ENCODE measurements at regions not wholly inside any gene's neighbourhood (a gene's known extent, or its start where the extent isn't known, plus 50 kb on each side); places are given as distances from the start of the nearest gene placed in this dataset.

DNA sequence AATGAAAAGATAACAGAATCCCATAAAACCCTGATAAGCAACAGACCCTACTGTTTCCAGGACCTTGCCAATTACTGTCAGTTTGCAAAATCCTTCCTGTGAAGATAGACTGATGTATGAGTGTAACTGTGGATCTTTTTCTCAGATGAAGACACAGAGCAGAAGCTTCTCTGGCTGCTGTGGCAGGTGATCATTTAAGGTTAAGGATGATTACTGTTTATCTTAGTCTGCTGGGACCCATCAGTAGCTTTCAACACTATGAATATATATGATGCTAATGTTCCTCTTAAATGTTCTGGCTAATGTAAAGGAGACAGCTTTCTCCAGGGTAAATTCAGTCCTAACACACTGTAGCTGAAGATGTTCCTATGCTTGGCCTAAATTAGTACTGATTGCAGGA lies 56.0 kb upstream of the CTTNBP2 start:
- H3K4me3 ChIP-seq (ENCODE audit: low read depth, low read length): no peak overlapping the region
- TF ChIP-seq, protein P1, sequence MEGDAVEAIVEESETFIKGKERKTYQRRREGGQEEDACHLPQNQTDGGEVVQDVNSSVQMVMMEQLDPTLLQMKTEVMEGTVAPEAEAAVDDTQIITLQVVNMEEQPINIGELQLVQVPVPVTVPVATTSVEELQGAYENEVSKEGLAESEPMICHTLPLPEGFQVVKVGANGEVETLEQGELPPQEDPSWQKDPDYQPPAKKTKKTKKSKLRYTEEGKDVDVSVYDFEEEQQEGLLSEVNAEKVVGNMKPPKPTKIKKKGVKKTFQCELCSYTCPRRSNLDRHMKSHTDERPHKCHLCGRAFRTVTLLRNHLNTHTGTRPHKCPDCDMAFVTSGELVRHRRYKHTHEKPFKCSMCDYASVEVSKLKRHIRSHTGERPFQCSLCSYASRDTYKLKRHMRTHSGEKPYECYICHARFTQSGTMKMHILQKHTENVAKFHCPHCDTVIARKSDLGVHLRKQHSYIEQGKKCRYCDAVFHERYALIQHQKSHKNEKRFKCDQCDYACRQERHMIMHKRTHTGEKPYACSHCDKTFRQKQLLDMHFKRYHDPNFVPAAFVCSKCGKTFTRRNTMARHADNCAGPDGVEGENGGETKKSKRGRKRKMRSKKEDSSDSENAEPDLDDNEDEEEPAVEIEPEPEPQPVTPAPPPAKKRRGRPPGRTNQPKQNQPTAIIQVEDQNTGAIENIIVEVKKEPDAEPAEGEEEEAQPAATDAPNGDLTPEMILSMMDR (IDR thresholded peaks at IDR 0.05; ENCODE audit: borderline replicate concordance, insufficient read depth, low read depth, low read length): no peak

- TF ChIP-seq, protein P1 (IDR thresholded peaks at IDR 0.05; ENCODE audit: borderline replicate concordance, insufficient read depth, low read depth, low read length): no peak
- H3K4me3 ChIP-seq (ENCODE audit: low read depth, low read length): no peak overlapping the region
Observed at GRCh38 chr7:117931314-117931713, 58.1 kb upstream of the CTTNBP2 start.

DNA sequence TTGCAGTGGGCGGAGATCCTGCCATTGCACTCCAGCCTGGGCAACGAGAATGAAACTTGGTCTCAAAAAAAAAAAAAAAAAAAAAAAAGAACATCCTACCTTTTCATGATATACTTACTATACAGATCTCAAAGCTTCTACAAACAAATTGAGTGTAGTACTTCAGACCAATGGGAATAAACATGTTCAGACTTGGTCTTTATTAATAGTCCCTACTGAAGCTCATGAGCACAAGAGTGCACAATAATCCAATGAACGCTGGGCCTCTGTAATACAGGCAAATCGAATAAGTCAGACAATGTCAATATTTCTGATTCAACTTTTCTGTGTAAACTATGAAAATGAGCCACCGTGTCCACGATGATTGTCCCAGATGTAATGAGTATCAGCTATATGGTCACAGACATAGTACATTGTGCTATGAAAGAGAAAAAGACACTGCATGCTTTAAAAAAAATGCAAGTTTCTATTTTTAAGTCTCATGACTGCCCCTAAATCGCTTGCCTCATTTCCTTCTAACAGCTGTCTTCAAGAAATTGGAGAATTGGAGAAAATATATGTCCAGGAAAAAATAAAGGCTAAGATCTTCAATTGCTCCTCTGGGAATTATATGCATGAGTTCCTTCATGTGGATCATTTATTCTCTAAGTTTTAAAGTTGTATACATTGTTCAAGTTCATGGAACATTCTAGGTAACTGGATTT lies 64.0 kb upstream of the CTTNBP2 start:
- TF ChIP-seq, protein P1 (IDR thresholded peaks at IDR 0.05; ENCODE audit: borderline replicate concordance, insufficient read depth, low read depth, low read length): no peak
- H3K4me3 ChIP-seq (ENCODE audit: low read depth, low read length): no peak overlapping the region

- no peak overlapping the region for H3K4me3 ChIP-seq (ENCODE audit: low read depth, low read length)
- TF ChIP-seq, protein P1 (IDR thresholded peaks at IDR 0.05; ENCODE audit: borderline replicate concordance, insufficient read depth, low read depth, low read length): no peak
Observed at GRCh38 chr7:117937753-117938483, 64.7 kb upstream of the CTTNBP2 start.

DNA sequence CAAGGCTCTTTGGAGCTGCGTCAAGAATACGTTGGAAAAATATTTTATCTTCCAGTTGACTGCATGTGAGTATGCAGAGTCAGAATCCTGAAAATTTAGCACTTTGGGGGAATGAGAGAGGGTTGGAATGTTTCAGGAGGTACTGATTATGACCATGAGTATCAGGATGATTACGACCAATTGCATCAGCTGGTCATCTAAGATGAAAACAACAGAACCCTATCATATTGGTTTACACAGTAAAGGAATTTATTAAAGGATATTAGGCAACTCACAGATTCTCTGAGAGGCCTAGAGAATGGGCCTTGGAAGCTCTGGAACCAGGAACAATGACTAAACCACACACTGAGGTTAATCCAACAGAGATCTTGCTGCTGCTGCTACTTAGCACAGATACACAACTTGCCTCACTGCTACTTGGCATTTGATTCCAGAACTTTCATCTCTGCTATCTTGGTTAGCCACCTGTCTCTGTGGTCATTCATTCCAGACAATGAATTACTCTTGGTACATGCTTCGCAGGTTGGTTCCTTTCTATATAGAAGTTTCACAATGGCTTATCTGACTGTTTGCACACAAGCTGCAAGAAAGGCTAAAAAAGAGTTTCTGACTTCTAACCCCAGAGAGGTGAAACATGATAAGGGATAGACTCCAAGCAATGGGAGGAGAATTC lies 68.0 kb upstream of the CTTNBP2 start:
- H3K4me3 ChIP-seq (ENCODE audit: low read depth, low read length): no peak overlapping the region
- TF ChIP-seq, protein P1 (IDR thresholded peaks at IDR 0.05; ENCODE audit: borderline replicate concordance, insufficient read depth, low read depth, low read length): no peak

DNA sequence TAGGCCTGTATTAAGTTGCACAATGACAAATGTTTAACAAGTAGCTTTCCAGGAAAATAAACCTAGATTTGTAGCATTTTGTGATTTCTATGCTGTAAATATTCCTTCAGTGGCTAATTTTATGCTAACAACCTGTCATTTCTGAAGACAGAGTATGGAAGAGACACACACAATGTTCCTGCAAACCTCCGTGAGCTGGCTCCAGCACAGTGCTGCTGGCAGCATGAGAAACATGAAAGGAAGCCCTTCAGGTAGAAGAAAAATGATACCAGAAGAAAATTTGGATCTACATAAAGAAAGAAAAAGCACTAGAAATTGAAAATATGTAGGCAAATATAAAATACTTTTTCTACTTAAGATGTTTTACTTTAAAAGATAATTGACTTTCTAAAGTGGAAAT lies 69.5 kb upstream of the CTTNBP2 start:
- TF ChIP-seq, protein P1 (IDR thresholded peaks at IDR 0.05; ENCODE audit: borderline replicate concordance, insufficient read depth, low read depth, low read length): no peak
- H3K4me3 ChIP-seq (ENCODE audit: low read depth, low read length): no peak overlapping the region

Measured in GM12875 (cell line).